Activated CD8-positive, alpha-beta T cell treated with anti-CD3 and anti-CD28 coated beads for 36 hours (primary cell): ENCODE measurements at regions not wholly inside any gene's neighbourhood (a gene's known extent, or its start where the extent isn't known, plus 50 kb on each side); places are given as distances from the start of the nearest gene placed in this dataset.

Source experiments
- ATAC-seq: fragments of 200-7000 bp; cut with Tn5 transposase; one replicate; pipeline ENCODE4 v1.10.0; 2021; ENCODE audit warnings: mild to moderate bottlenecking, moderate library complexity
- CTCF ChIA-PET: fragments of 350-600 bp; sonication (Branson Sonifier 250); formaldehyde crosslinking; loops from one replicate; lab custom pipeline; 2021; ENCODE audit warnings: antibody characterized with exemption; lab: Charles Lee
- POLR2A ChIA-PET: fragments of 350-600 bp; sonication (Branson Sonifier 250); formaldehyde crosslinking; loops from one replicate; lab custom pipeline; 2021; ENCODE audit warnings: antibody characterized with exemption; lab: Charles Lee
- DNase-seq: peaks from one replicate; pipeline ENCODE4 v3.0.0-alpha.2; 2020
- H3K27ac Mint-ChIP-seq: one replicate; pipeline ENCODE4 v1.8.0; 2021; ENCODE audit warnings: mild to moderate bottlenecking, mixed read lengths
- H3K27me3 Mint-ChIP-seq: one replicate; pipeline ENCODE4 v1.8.0; 2021; ENCODE audit warnings: mixed read lengths
- H3K36me3 Mint-ChIP-seq: one replicate; pipeline ENCODE4 v1.8.0; 2021; ENCODE audit warnings: low read depth, mixed read lengths
- H3K4me1 Mint-ChIP-seq: one replicate; pipeline ENCODE4 v1.8.0; 2021; ENCODE audit warnings: low read depth, mixed read lengths
- H3K4me3 Mint-ChIP-seq: one replicate; pipeline ENCODE4 v1.8.0; 2021; ENCODE audit warnings: mild to moderate bottlenecking, moderate library complexity, mixed read lengths
- H3K9me3 Mint-ChIP-seq: one replicate; pipeline ENCODE4 v1.8.0; 2021; ENCODE audit warnings: mixed read lengths
- intact Hi-C: fragments of 100-400 bp; cut with micrococcal nuclease; formaldehyde crosslinking; loops from one replicate; pipeline ENCODE4 v1.10.0; 2022
- TF ChIP-seq, protein P1 (sequence below): fragments of 200-600 bp; IDR thresholded peaks from one replicate; pipeline ENCODE4 v1.8.0; 2022; ENCODE audit warnings: antibody characterized with exemption, mild to moderate bottlenecking

DNA sequence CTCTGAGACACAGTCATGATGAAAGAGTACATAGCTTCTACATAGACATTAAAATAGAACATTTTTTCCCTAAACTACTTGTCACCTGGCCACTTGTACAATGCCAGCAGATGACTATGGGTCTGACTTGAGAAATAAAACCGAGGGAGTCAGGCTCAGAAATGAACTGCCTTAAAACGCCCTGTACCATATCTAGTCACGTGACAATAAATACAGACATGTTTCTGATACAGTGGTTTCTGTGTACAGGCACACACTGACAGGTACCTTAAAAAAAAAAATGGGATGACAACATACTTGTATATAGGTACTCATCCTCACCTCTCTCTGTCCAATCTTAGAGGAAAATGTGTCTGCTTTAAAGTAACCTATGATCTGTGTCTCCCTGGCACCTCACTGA is 144.1 kb downstream of the SH3BGRL2 start:
- POLR2A ChIA-PET = interaction anchor here (0.6 kb wide), 1 partner anchor 406 kb away, joined by 4 read pairs; no protein-coding TSS in a partner anchor
- Mint-ChIP-seq H3K4me3 (no peak overlapping the region), H3K4me1 (peaks cover 10% of the 10 kb centered on the region), H3K9me3 (no peaks in the 10 kb centered on the region), H3K27ac (no peak overlapping the region), H3K27me3 (peaks cover 2% of the 10 kb centered on the region), H3K36me3 (no peaks in the 10 kb centered on the region)
- intact Hi-C loops = no loop called here
- CTCF ChIA-PET = interaction anchor here (0.9 to 2.7 kb wide), 2 partner anchors 12 to 94 kb away, joined by 3 to 16 read pairs; no protein-coding TSS in a partner anchor
- no peak for ATAC-seq
- DNase-seq = no peak
- TF ChIP-seq, protein P1, sequence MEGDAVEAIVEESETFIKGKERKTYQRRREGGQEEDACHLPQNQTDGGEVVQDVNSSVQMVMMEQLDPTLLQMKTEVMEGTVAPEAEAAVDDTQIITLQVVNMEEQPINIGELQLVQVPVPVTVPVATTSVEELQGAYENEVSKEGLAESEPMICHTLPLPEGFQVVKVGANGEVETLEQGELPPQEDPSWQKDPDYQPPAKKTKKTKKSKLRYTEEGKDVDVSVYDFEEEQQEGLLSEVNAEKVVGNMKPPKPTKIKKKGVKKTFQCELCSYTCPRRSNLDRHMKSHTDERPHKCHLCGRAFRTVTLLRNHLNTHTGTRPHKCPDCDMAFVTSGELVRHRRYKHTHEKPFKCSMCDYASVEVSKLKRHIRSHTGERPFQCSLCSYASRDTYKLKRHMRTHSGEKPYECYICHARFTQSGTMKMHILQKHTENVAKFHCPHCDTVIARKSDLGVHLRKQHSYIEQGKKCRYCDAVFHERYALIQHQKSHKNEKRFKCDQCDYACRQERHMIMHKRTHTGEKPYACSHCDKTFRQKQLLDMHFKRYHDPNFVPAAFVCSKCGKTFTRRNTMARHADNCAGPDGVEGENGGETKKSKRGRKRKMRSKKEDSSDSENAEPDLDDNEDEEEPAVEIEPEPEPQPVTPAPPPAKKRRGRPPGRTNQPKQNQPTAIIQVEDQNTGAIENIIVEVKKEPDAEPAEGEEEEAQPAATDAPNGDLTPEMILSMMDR = no peak

DNA sequence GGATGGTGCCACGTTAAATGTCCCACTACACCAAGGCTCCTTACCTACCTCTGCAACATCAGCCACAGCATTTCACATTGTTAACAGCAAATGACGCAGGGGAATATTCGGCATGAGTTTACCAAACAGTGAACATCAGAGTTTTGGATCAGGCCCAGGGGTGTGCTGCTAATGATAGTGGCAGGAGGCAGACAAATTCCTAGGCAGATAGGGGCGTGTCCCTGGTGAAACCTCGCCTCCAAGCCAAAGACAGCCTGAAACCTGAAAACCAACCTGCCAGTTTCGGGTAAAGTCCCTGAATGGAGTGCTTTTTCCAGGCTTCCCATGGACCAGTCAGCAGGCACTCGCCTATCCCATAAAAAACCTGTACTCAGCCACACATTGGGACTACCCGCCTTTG is 133.6 kb downstream of the SH3BGRL2 start:
- Mint-ChIP-seq H3K36me3 (no peaks in the 10 kb centered on the region), H3K27me3 (peaks cover 20% of the 10 kb centered on the region), H3K4me1 (no peaks in the 10 kb centered on the region), H3K9me3 (peaks cover 2% of the 10 kb centered on the region), H3K4me3 (no peak overlapping the region), H3K27ac (no peak overlapping the region)
- intact Hi-C loops = no loop called here
- DNase-seq = no peak
- ChIA-PET CTCF (no interaction called here), POLR2A (no interaction called here)
- ATAC-seq = no peak
- TF ChIP-seq, protein P1 = no peak

DNA sequence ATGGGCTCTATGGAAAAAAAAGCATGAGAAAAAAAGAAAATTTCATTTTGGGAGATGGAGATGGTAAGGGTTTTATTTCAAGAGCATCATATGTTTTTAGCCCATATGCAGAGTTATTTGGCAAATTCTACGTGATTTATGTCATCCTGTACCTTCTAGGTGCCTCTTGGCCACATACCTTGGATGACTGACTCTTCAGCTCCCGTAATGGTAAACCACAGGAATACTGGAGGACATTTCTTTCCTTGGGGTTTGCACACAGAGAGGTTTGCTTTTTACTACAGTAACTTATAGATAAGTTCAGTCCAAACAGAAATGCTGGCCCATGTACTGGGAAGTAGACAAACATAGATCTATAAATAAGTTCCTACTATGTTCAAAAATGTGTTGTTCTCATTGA is 132.2 kb downstream of the SH3BGRL2 start:
- ChIA-PET POLR2A (no interaction called here), CTCF (interaction anchor here (1.0 to 1.3 kb wide), 5 partner anchors 12 to 106 kb away, joined by 3 to 6 read pairs (median 4); no protein-coding TSS in a partner anchor)
- ATAC-seq (no peak), DNase-seq (no peak)
- no peaks in the 10 kb centered on the region for H3K4me1 Mint-ChIP-seq
- H3K36me3 Mint-ChIP-seq = no peaks in the 10 kb centered on the region
- intact Hi-C loops = no loop called here
- no peak overlapping the region for H3K27ac Mint-ChIP-seq
- H3K27me3 Mint-ChIP-seq = peaks cover 22% of the 10 kb centered on the region
- no peaks in the 10 kb centered on the region for H3K9me3 Mint-ChIP-seq
- no peak overlapping the region for H3K4me3 Mint-ChIP-seq
- TF ChIP-seq, protein P1 = no peak

DNA sequence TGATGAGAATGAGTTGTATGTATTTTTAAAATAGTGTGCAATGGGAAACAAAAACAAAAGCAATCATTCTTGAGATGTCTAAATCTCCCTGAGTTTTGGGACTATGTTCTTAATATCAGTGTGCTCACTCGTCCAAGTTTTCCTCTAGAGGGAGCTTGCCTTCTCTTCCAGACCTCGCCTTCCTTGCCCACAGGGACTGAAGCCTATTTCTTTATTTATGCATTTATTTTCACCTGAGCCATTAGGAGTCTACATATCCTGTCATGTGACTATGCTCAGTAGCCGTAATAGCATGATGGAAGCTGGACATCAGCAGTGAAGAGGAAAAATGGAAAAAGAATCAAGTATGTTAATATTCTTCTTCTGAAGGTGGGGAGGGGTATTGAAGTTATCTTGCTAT is 131.2 kb downstream of the SH3BGRL2 start:
- POLR2A ChIA-PET = no interaction called here
- no peak overlapping the region for H3K4me3 Mint-ChIP-seq
- TF ChIP-seq, protein P1 = no peak
- H3K36me3 Mint-ChIP-seq = no peaks in the 10 kb centered on the region
- DNase-seq (no peak), ATAC-seq (no peak)
- no peaks in the 10 kb centered on the region for H3K4me1 Mint-ChIP-seq
- CTCF ChIA-PET = interaction anchor here (0.9 to 1.3 kb wide), 6 partner anchors 12 to 107 kb away, joined by 3 to 6 read pairs (median 3); no protein-coding TSS in a partner anchor
- intact Hi-C loops = no loop called here
- H3K9me3 Mint-ChIP-seq = no peaks in the 10 kb centered on the region
- H3K27ac Mint-ChIP-seq = no peak overlapping the region
- peaks cover 22% of the 10 kb centered on the region for H3K27me3 Mint-ChIP-seq

DNA sequence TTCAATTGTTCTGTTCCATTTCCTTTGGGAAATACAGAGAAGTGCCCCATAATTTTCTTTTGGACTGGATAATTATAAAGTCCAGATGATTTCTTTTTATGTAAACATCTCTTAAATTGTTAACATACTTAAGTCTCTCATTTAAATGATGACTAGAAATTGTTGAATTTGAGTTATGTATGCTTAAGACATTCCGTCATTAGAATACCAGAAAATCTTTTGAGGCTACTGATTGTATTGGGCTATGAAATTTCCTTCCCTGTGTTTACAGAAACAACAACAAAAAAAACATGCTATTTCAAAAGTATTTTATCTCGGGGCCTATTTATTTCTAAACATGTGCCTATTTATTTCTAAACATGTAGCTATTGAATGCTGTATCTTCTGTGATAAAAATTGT is 125.4 kb downstream of the SH3BGRL2 start:
- TF ChIP-seq, protein P1 = no peak
- no peaks in the 10 kb centered on the region for H3K4me1 Mint-ChIP-seq
- intact Hi-C loops = no loop called here
- no peaks in the 10 kb centered on the region for H3K36me3 Mint-ChIP-seq
- no peak for DNase-seq
- H3K4me3 Mint-ChIP-seq = no peak overlapping the region
- CTCF ChIA-PET = no interaction called here
- peaks cover 18% of the 10 kb centered on the region for H3K27me3 Mint-ChIP-seq
- no peak for ATAC-seq
- no peak overlapping the region for H3K27ac Mint-ChIP-seq
- POLR2A ChIA-PET = no interaction called here
- no peaks in the 10 kb centered on the region for H3K9me3 Mint-ChIP-seq
